Neural progenitor cell (in vitro differentiated cells): ENCODE measurements at regions not wholly inside any gene's neighbourhood (a gene's known extent, or its start where the extent isn't known, plus 50 kb on each side); places are given as distances from the start of the nearest gene placed in this dataset.

ENCODE experiments used
- DNase-seq: peaks from one replicate; pipeline ENCODE4 v3.0.0-alpha.2; 2016; ENCODE audit warnings: low spot score
- H2AFZ ChIP-seq: fragments of 200-600 bp; sonication (generic); replicated peaks from 2 replicates; pipeline ENCODE4 v1.6.1; 2016; ENCODE audit warnings: antibody characterized with exemption
- H3F3A ChIP-seq: fragments of 200-600 bp; sonication (generic); 2 replicates; pipeline ENCODE4 v1.6.1; 2016; ENCODE audit warnings: antibody characterized with exemption, low read depth
- H3K27ac ChIP-seq: fragments of 200-600 bp; sonication (generic); 2 replicates; pipeline ENCODE4 v1.5.1; 2016; ENCODE audit warnings: mild to moderate bottlenecking
- H3K27me3 ChIP-seq: fragments of 200-600 bp; sonication (generic); 2 replicates; pipeline ENCODE4 v1.6.1; 2016; ENCODE audit warnings: mild to moderate bottlenecking, moderate library complexity
- H3K36me3 ChIP-seq: fragments of 200-600 bp; sonication (generic); 2 replicates; pipeline ENCODE4 v1.5.1; 2016
- H3K4me1 ChIP-seq: fragments of 200-600 bp; sonication (generic); 2 replicates; pipeline ENCODE4 v1.6.1; 2016; ENCODE audit warnings: mixed run types
- H3K4me2 ChIP-seq: fragments of 200-600 bp; sonication (generic); 2 replicates; pipeline ENCODE4 v1.6.1; 2016
- H3K4me3 ChIP-seq: fragments of 200-600 bp; sonication (generic); 2 replicates; pipeline ENCODE4 v1.5.1; 2016
- H3K79me2 ChIP-seq: fragments of 200-600 bp; sonication (generic); 2 replicates; pipeline ENCODE4 v1.6.1; 2016; ENCODE audit warnings: low read depth
- H3K9ac ChIP-seq: fragments of 200-600 bp; sonication (generic); 2 replicates; pipeline ENCODE4 v1.6.1; 2016
- H3K9me3 ChIP-seq: fragments of 200-600 bp; sonication (generic); 2 replicates; pipeline ENCODE4 v1.5.1; 2016; ENCODE audit warnings: low read depth
- H4K20me1 ChIP-seq: fragments of 200-600 bp; sonication (generic); 2 replicates; pipeline ENCODE4 v1.6.1; 2016; ENCODE audit warnings: low read depth
- H3K27ac Mint-ChIP-seq: 3 replicates; pipeline ENCODE4 v1.8.0; 2021; ENCODE audit warnings: mixed read lengths
- H3K27me3 Mint-ChIP-seq: 2 replicates; pipeline ENCODE4 v1.8.0; 2022; ENCODE audit warnings: low read depth, mild to moderate bottlenecking, inconsistent platforms, moderate library complexity, mixed read lengths; ENCODE audit not compliant: insufficient read depth
- H3K36me3 Mint-ChIP-seq: 3 replicates; pipeline ENCODE4 v1.8.0; 2021; ENCODE audit warnings: mixed read lengths
- H3K4me1 Mint-ChIP-seq: 3 replicates; pipeline ENCODE4 v1.8.0; 2021; ENCODE audit warnings: mixed read lengths
- H3K4me3 Mint-ChIP-seq: 3 replicates; pipeline ENCODE4 v1.8.0; 2021; ENCODE audit warnings: mild to moderate bottlenecking, moderate library complexity, mixed read lengths
- H3K9me3 Mint-ChIP-seq: 3 replicates; pipeline ENCODE4 v1.8.0; 2020; ENCODE audit warnings: mixed read lengths
- EZH2 ChIP-seq: fragments of 200-600 bp; sonication (generic); IDR thresholded peaks from 2 replicates; pipeline ENCODE4 v1.6.1; 2017; ENCODE audit warnings: antibody characterized with exemption, mild to moderate bottlenecking, moderate library complexity
- EZH2phosphoT487 ChIP-seq: fragments of 200-600 bp; sonication (generic); IDR thresholded peaks from 2 replicates; pipeline ENCODE4 v1.6.1; 2017; ENCODE audit warnings: antibody characterized with exemption
- TF ChIP-seq, protein P1 (sequence below): fragments of 200-600 bp; sonication (generic); IDR thresholded peaks from 2 replicates; pipeline ENCODE4 v1.5.1; 2017; ENCODE audit warnings: antibody characterized with exemption, mild to moderate bottlenecking

DNA sequence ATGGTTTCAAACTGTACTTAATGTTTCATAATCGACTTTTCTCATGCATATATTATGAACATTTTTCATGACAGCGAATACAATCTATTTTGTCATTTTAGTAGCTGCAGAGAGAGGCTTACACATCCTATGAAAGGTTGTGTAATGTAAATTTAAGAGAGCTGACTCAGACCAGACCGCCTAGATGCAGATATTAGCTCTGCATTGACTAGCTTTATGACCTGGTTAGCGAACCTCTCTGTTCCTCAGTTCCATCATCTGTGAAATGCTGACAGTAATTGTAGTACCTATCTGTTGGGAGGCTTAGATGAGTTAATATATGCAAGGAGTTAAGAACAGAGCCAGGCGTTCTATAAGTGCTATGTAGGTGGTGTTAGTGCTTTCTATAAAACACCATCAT, 116.2 kb upstream of the RASGRP1 start:
- TF ChIP-seq, protein P1, sequence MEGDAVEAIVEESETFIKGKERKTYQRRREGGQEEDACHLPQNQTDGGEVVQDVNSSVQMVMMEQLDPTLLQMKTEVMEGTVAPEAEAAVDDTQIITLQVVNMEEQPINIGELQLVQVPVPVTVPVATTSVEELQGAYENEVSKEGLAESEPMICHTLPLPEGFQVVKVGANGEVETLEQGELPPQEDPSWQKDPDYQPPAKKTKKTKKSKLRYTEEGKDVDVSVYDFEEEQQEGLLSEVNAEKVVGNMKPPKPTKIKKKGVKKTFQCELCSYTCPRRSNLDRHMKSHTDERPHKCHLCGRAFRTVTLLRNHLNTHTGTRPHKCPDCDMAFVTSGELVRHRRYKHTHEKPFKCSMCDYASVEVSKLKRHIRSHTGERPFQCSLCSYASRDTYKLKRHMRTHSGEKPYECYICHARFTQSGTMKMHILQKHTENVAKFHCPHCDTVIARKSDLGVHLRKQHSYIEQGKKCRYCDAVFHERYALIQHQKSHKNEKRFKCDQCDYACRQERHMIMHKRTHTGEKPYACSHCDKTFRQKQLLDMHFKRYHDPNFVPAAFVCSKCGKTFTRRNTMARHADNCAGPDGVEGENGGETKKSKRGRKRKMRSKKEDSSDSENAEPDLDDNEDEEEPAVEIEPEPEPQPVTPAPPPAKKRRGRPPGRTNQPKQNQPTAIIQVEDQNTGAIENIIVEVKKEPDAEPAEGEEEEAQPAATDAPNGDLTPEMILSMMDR, result no peak
- TF ChIP-seq EZH2phosphoT487 (no peak), EZH2 (no peak)
- no peak overlapping the region for H2AFZ ChIP-seq

DNA sequence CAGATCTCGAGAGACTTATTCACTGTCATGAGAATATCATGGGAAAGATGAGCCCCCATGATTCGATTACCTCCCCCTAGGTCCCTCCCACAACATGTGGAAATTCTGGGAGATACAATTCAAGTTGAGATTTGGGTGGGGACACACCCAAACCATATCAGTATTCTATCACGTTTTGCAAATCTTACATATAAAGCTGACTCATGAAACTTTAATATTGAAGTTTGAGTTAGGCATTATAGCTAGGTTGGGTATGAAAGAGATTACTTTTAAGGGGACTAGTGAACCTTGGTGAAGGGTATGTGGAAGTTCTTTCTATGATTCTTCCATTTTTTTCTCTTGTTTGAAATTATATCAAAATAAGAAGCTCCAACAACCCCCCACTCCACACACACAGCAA, 117.7 kb upstream of the RASGRP1 start:
- Mint-ChIP-seq H3K4me1 (peaks cover 6% of the 10 kb centered on the region), H3K27me3 (peaks cover 7% of the 10 kb centered on the region), H3K36me3 (no peaks in the 10 kb centered on the region), H3K27ac (no peak overlapping the region), H3K4me3 (no peak overlapping the region), H3K9me3 (no peaks in the 10 kb centered on the region)
- no peaks in the 10 kb centered on the region for H3K9me3 ChIP-seq
- no peak overlapping the region for H3K27ac ChIP-seq
- no peak for DNase-seq
- no peak overlapping the region for H2AFZ ChIP-seq
- H3K79me2 ChIP-seq, result no peaks in the 10 kb centered on the region
- no peak overlapping the region for H3K9ac ChIP-seq
- H3K27me3 ChIP-seq, result no peaks in the 10 kb centered on the region
- H3K4me3 ChIP-seq, result no peak overlapping the region
- no peak for TF ChIP-seq EZH2
- TF ChIP-seq EZH2phosphoT487, result no peak
- TF ChIP-seq, protein P1, result no peak
- H4K20me1 ChIP-seq, result no peaks in the 10 kb centered on the region
- no peaks in the 10 kb centered on the region for H3F3A ChIP-seq
- no peaks in the 10 kb centered on the region for H3K36me3 ChIP-seq
- H3K4me2 ChIP-seq, result no peak overlapping the region
- peaks cover 5% of the 10 kb centered on the region for H3K4me1 ChIP-seq

More for the DNA sequence above, 116.2 kb upstream of the RASGRP1 start:
- no peak overlapping the region for H3K27ac ChIP-seq
- H3K27me3 Mint-ChIP-seq, result peaks cover 7% of the 10 kb centered on the region
- H3K79me2 ChIP-seq, result no peaks in the 10 kb centered on the region
- no peaks in the 10 kb centered on the region for H3F3A ChIP-seq
- H3K4me3 Mint-ChIP-seq, result no peak overlapping the region
- H3K36me3 ChIP-seq, result no peaks in the 10 kb centered on the region
- H4K20me1 ChIP-seq, result no peaks in the 10 kb centered on the region
- no peaks in the 10 kb centered on the region for H3K36me3 Mint-ChIP-seq
- no peaks in the 10 kb centered on the region for H3K27me3 ChIP-seq
- H3K4me2 ChIP-seq, result no peak overlapping the region
- no peaks in the 10 kb centered on the region for H3K9me3 ChIP-seq
- H3K4me1 ChIP-seq, result peaks cover 5% of the 10 kb centered on the region
- no peak overlapping the region for H3K4me3 ChIP-seq
- H3K27ac Mint-ChIP-seq, result no peak overlapping the region
- H3K9me3 Mint-ChIP-seq, result no peaks in the 10 kb centered on the region
- peaks cover 12% of the 10 kb centered on the region for H3K4me1 Mint-ChIP-seq
- H3K9ac ChIP-seq, result no peak overlapping the region
- DNase-seq, result no peak

DNA sequence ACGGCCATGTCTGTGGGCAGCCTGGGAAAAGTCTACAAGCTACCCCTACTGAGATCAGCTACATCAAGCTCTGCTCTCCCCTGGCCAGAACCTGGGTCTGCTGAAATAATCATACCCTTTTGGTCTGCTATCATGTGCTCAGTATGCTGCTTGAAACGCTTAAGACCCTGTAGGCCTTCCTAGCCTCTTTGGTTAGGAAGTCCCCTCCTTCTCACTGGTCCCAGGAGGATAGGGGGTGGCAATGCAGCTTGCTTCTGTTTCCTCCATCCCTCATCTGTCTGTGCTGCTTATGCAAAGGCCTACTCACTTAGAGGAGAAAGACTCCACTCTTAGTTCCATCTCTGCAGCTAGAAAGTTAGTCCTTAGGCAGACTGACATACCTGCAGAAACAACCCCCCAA, 118.2 kb upstream of the RASGRP1 start:
- Mint-ChIP-seq H3K27ac (no peak overlapping the region), H3K27me3 (peaks cover 7% of the 10 kb centered on the region), H3K36me3 (no peaks in the 10 kb centered on the region), H3K4me3 (no peak overlapping the region), H3K4me1 (peaks cover 6% of the 10 kb centered on the region), H3K9me3 (no peaks in the 10 kb centered on the region)
- DNase-seq, result no peak
- no peak overlapping the region for H3K4me3 ChIP-seq
- no peak overlapping the region for H3K9ac ChIP-seq
- no peaks in the 10 kb centered on the region for H4K20me1 ChIP-seq
- H3K79me2 ChIP-seq, result no peaks in the 10 kb centered on the region
- H3K4me2 ChIP-seq, result no peak overlapping the region
- H3K4me1 ChIP-seq, result peaks cover 5% of the 10 kb centered on the region
- H3K36me3 ChIP-seq, result no peaks in the 10 kb centered on the region
- H3K9me3 ChIP-seq, result no peaks in the 10 kb centered on the region
- TF ChIP-seq EZH2 (no peak), EZH2phosphoT487 (no peak)
- TF ChIP-seq, protein P1, result no peak
- no peaks in the 10 kb centered on the region for H3K27me3 ChIP-seq
- no peak overlapping the region for H2AFZ ChIP-seq
- H3K27ac ChIP-seq, result no peak overlapping the region
- no peaks in the 10 kb centered on the region for H3F3A ChIP-seq
